SW 1271 (cell line): ENCODE measurements at regions not wholly inside any gene's neighbourhood (a gene's known extent, or its start where the extent isn't known, plus 50 kb on each side); places are given as distances from the start of the nearest gene placed in this dataset.
"Not testable (repeated sequence)": the region's sequence is repeated elsewhere in the genome, so short reads cannot be mapped to it uniquely, and the experiment has no call there.

Source experiments
- DNase-seq, 2 experiments: peaks; one replicate each; lab custom pipeline; 2025; lab: John Stamatoyannopoulos, UW

- no peak for DNase-seq
Measured at GRCh38 chr3:182631183-182632076, 161.9 kb upstream of the ATP11B start.

GRCh38 chr3:182632077-182632393 lies 161.3 kb upstream of the ATP11B start:
- no peak for DNase-seq

GRCh38 chr3:182633186-182633585 lies 160.1 kb upstream of the ATP11B start:
- DNase-seq = no peak

GRCh38 chr3:182636646-182637045 lies 156.7 kb upstream of the ATP11B start:
- DNase-seq = no peak

- DNase-seq = no peak
Measured at GRCh38 chr3:182637350-182638110, 155.8 kb upstream of the ATP11B start.

- no peak for DNase-seq
Measured at GRCh38 chr3:182644013-182644412, 149.3 kb upstream of the ATP11B start.

- no peak for DNase-seq
Measured at GRCh38 chr3:182644790-182645433, 148.4 kb upstream of the ATP11B start.

GRCh38 chr3:182650568-182651128 lies 142.7 kb upstream of the ATP11B start:
- DNase-seq = no peak

- no peak for DNase-seq
Measured at GRCh38 chr3:182651461-182651860, 141.8 kb upstream of the ATP11B start.

- DNase-seq = not testable (repeated sequence)
Measured at GRCh38 chr3:182653065-182653464, 140.2 kb upstream of the ATP11B start.

- no peak for DNase-seq
Measured at GRCh38 chr3:182668541-182668940, 124.8 kb upstream of the ATP11B start.

- no peak for DNase-seq
Measured at GRCh38 chr3:182668974-182669373, 124.3 kb upstream of the ATP11B start.

- DNase-seq = no peak
Measured at GRCh38 chr3:182671541-182671940, 121.8 kb upstream of the ATP11B start.

GRCh38 chr3:182671942-182672341 lies 121.4 kb upstream of the ATP11B start:
- no peak for DNase-seq

- DNase-seq = no peak
Measured at GRCh38 chr3:182673336-182673735, 120.0 kb upstream of the ATP11B start.

GRCh38 chr3:182682263-182683241 lies 110.8 kb upstream of the ATP11B start:
- no peak for DNase-seq

GRCh38 chr3:182683453-182683852 lies 109.9 kb upstream of the ATP11B start:
- DNase-seq = peak; percentile 14 to 63

GRCh38 chr3:182683858-182684257 lies 109.4 kb upstream of the ATP11B start:
- no peak for DNase-seq

- no peak for DNase-seq
Measured at GRCh38 chr3:182686033-182686886, 107.0 kb upstream of the ATP11B start.

- no peak for DNase-seq
Measured at GRCh38 chr3:182690172-182690571, 103.1 kb upstream of the ATP11B start.
